ENCODE measurements at regions not wholly inside any gene's neighbourhood (a gene's known extent, or its start where the extent isn't known, plus 50 kb on each side); places are given as distances from the start of the nearest gene placed in this dataset.

DNA sequence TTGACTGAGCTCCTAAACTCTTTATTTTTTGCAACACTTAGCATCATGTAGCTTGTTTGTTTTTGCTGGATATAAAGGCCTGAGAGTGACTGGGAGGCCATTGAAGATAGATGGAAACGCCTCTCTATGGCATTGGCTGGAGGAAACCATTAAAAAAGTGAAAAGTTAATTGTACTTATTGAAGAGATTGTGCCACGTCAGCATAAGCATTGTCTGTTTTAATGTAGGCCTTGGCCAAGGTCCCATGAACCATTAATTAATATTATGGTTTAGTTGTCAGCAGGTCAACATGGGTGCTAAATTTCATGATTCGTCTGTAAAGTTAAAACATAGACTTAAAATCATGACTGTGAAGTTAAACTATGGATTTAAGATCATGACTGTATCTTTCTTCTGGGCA, 178.6 kb downstream of the GATA3 start:
- DNase-seq = no peak

- no peak for DNase-seq
Measured at GRCh38 chr10:8233832-8234259, 179.4 kb downstream of the GATA3 start.

DNA sequence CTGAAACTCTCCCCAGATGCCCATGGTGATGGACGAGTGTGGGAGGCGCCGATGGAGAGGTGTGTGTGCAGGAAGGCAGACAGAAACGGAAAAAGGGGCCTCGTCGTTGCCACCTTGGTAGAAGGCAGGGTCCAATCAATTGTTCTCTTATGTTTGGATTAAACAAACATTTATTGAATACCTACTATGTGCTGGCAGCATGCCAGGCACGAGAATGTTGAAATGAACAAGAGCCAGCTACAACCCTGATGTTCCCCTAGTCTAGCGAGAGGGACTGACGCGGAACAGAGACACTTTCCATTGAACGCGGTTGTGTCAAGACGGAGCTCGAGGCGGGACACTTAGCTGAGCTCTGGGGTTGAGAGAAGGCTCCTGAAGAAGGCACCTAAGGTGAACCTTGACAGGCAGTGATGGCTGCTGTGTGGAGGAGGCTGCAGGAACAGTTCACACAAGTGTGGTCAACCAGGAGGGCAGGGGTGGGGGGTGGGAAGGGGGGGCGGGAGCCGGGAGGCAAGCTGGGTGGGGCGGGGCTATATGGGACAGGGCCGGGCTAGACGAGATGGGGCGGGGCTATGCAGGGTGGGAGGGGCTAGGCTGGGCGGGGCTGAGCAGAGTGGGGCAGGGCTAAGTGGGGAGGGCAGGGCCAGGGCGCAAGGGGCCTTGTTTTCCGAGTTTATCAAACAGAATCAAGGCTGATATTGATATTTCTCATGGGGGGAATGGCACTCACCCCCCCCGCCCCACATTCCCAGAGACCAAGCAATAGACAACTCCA, 181.0 kb downstream of the GATA3 start:
- DNase-seq = no peak

- DNase-seq = peak; percentile 40 to 56
Measured at GRCh38 chr10:8238986-8239385, 184.5 kb downstream of the GATA3 start.

DNA sequence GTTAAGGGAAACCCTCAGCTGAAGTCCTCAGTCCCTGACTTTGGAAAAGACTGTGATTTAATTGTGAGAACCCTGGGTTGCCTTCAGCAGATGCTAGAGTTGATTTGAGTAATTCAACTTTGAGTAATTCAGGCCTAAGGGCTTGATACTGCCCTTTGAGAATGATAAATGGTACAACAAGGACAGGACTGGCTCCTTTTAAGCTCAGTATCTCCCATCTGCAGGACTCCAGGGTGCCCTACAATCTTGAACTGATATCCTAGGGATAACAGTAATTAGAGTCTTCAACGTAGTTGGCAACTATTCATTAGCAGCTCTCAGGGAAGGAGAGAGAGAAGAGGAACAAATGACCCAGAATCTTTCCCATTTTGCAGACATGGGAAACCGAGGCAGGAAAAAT, 186.4 kb downstream of the GATA3 start:
- no peak for DNase-seq

- DNase-seq = peak; percentile 66 to 78
Measured at GRCh38 chr10:8242295-8242872, 187.9 kb downstream of the GATA3 start.

DNA sequence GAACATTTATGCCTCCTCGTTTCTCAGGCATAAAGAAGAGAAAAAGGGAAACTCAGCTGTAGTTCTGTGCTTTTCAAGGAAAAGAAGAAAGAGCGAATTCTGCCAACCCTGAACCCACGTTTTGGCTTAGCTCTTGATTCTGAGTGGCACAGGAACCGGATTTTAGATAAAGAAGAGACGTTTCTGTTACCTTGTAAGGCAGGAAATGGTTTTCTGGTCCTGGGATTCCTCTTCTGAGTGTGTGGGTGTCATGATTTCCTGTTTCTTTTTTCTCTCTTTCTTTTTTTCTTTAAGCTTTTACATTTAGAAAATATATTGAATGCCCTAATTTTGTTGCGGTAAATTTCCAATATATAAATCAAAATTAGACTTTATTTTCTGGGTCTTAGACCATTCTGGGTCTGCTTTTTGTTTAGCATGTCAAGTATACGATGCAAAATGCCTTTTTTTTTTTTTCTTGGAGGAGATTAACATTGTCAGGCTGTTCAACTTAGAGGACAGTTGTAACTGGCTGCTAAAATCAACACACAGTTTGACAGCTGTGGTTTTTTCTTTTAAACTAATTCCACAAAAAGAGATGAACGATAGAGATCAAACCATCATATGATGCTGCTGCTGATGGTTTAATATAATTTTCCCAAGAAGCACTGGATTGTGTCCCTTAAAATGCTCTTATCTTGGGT, 190.8 kb downstream of the GATA3 start:
- DNase-seq = no peak

- DNase-seq = no peak
Measured at GRCh38 chr10:8245814-8246142, 191.3 kb downstream of the GATA3 start.

DNA sequence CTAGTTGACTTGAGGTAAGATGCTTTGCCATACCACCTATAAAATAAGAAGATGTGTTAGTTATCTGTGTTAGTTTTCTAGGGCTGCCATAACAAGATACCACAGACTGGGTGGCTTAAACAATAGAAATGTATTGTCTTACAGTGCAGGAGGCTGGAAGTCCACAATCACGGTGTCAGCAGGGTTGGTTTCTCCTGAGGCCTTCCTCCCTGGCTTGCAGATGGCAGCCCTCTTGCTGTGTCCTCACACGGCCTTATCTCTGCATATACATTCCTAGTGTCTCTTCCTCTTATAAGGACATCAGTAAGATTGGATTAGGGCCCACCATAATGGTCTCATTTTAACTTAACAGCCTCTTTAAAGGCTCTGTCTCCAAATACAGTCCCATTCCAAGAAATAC, 192.1 kb downstream of the GATA3 start:
- DNase-seq = no peak

DNA sequence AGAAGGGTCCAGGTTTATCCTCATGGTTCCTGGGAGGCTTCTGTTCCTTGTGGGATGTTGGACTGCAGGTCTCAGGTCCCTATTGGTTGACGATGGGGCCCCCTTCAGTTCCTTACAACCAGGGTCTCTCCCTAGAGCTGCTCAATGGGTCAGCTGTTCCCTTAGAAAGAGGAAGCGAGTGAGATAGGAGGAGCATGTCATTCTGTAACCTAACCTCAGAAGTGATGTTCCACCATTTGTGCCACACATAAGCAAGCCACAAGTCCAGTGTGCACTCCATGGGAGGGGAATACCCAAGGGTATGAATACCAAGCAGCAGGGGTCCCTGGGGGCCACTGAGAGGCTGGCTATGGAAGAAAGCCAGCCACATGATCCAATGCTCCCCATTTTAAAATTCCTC, 192.7 kb downstream of the GATA3 start:
- no peak for DNase-seq

DNA sequence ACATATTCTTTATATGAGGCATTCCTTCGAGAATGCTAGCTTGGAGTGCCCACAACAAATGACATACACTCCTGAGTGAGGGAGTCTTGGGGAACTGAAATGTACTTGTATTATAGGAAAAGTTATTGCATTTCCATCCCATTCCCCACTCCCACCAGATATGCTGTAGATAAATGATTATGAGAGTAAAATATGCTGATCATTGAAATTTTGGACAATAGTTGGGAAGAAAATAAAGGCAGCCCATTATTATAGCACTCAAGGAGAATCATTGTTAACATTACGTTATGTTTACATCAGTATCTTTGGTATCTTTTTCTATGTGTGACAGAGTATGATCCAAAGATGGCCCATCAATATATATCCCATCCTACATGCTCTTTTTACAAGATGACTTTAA, 194.4 kb downstream of the GATA3 start:
- DNase-seq = no peak

- peak in 1 of 2 experiments; percentile 30 for DNase-seq
Measured at GRCh38 chr10:8254350-8254749, 199.9 kb downstream of the GATA3 start.

- DNase-seq = no peak
Measured at GRCh38 chr10:8255301-8255700, 200.8 kb downstream of the GATA3 start.

DNA sequence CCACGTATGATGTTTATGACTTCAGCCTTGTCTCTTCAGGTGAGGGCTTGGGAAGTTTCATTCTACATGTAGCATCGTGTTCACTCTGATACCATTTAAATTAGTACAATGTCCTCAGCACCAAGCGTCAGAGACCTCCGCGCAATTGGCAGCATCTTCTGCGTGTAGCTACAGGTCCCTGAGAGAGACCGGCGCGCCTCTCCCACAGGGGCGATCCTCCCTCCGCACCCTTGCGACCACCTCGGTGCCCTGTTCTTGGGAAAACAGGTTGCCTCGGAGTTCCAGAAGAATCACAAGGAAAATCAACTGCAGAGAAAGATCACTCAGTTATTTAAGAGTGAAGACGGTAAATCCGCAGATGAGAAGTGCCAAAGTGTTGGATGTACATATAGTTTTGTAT, 206.2 kb downstream of the GATA3 start:
- DNase-seq = no peak

GRCh38 chr10:8262317-8262716, 207.8 kb downstream of the GATA3 start:
- no peak for DNase-seq

DNA sequence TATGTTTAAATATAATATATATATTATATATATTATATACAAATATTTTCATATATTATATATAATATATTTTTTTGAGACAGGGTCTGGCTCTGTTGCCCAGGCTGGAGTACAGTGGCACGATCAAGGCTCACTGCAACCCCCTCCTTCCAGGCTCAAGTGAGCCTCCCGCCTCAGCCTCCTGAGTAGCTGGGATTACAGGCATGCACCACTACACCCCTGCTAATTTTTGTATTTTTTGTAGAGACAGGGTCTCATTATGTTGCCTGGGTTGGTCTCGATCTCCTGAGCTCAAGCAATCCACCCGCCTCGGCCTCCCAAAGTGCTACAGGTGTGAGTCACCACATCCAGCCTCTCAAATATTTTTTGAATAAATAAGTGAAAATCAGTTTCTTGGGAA, 215.5 kb downstream of the GATA3 start:
- DNase-seq = no peak

DNA sequence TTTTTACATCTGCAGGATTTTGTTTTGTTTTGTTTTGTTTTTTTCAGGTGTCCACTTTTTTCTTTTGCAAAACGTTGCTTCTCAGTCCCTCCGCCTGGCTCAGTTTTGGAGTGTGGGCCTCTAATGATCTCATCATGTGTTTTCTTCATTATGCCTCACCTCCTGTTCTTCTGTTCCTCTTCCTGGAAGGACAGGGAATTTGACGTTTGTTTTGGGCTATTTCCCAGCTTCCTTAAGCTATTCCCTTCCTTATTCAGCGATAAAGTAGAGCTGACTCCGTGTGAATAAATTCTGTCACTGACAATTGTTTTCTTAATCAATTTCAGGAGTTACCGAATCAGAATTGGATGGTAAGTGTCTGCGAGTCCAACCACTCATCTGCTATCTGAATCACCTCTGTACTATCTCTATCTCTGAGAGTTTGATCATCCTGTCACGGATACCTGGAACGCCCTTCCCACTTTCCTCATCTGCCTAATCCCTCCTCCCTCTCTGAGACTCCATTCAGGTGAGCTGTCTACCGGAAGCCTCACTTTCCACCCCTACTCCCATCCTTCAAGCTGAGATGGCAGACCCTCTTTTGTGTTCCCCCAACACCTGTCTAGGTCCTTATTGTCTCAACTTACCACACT, 218.4 kb downstream of the GATA3 start:
- no peak for DNase-seq

GRCh38 chr10:8273749-8274148, 219.3 kb downstream of the GATA3 start:
- DNase-seq = no peak

DNA sequence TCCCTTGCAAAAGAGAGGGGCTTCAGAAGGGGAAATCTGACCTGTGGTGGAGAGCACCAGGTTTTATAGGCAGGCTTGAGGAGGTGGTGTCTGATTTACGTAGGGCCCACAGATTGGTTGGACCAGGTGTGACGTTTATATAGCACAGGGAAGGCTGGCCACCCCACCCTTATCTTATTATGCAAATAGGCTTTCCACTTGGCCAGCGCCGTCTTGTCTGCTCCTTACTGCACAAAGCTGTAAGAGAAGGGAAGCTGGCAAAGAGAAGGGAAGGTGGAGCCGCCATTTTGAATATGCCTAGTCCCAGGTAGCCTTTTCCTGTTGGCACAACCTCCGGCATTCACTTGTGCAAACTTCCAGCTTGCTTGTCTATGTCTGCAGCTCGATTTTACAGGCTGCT, 221.4 kb downstream of the GATA3 start:
- DNase-seq = no peak

DNA sequence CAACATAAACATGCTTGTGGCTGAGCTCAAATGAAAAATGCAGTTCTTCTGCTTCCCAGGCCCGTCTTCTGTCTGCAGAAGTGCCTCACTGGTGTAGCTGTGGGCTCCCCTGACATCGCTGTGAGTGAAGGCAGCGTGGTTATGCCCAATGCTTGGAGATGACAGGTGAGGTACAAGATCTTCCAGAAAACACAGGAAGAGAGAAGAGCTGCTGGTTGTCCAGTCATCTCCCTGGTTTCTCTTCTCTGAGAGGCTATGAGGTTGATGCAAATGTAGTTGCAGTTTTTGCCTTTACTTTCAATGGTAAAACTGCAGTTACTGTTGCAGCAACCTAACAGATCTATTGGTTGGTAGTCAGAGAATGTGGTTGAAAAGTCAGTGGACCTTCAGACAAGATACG, 223.6 kb downstream of the GATA3 start:
- peak; percentile 17 to 32 for DNase-seq

- DNase-seq = no peak
Measured at GRCh38 chr10:8279598-8279997, 225.1 kb downstream of the GATA3 start.

- no peak for DNase-seq
Measured at GRCh38 chr10:8280946-8281345, 226.5 kb downstream of the GATA3 start.

GRCh38 chr10:8282340-8282739, 227.9 kb downstream of the GATA3 start:
- no peak for DNase-seq
